OCI-LY3 (cell line): ENCODE measurements at regions not wholly inside any gene's neighbourhood (a gene's known extent, or its start where the extent isn't known, plus 50 kb on each side); places are given as distances from the start of the nearest gene placed in this dataset.

Experiments
- H2AFZ ChIP-seq: fragments of 200-600, 300-600 bp; shearing (Covaris generic); 2 replicates; pipeline ENCODE4 v1.6.0; 2014; ENCODE audit warnings: antibody characterized with exemption, low read depth, low read length
- H3K27ac ChIP-seq: fragments of 200-600, 300-600 bp; sonication (generic); 2 replicates; pipeline ENCODE4 v1.5.1; 2014; ENCODE audit warnings: mild to moderate bottlenecking, low read length, moderate library complexity, mixed read lengths
- H3K27me3 ChIP-seq: fragments of 200-600, 300-600 bp; sonication (generic); 2 replicates; pipeline ENCODE4 v1.6.1; 2014; ENCODE audit warnings: low read depth, low read length, mixed read lengths
- H3K36me3 ChIP-seq: fragments of 200-600, 300-600 bp; sonication (generic); replicated peaks from 2 replicates; pipeline ENCODE3; 2014; ENCODE audit warnings: low read depth, low read length, mixed read lengths
- H3K4me1 ChIP-seq: fragments of 300-600, 200-600 bp; sonication (generic); 2 replicates; pipeline ENCODE4 v1.6.1; 2014; ENCODE audit warnings: low read length, mixed read lengths
- H3K4me2 ChIP-seq: fragments of 200-600, 300-600 bp; sonication (generic); 2 replicates; pipeline ENCODE4 v1.6.1; 2014; ENCODE audit warnings: low read length, mixed read lengths
- H3K4me3 ChIP-seq: fragments of 300-600, 200-600 bp; sonication (generic); 2 replicates; pipeline ENCODE4 v1.5.1; 2014; ENCODE audit warnings: antibody characterized with exemption, mild to moderate bottlenecking, low read length, moderate library complexity
- H3K79me2 ChIP-seq: fragments of 300-600, 200-600 bp; shearing (Covaris generic); 2 replicates; pipeline ENCODE4 v1.6.1; 2014; ENCODE audit warnings: mild to moderate bottlenecking, low read length, mixed read lengths
- H3K9ac ChIP-seq: fragments of 300-600, 200-600 bp; shearing (Covaris generic); 2 replicates; pipeline ENCODE4 v1.6.0; 2014; ENCODE audit warnings: mild to moderate bottlenecking, low read length, moderate library complexity
- H3K9me3 ChIP-seq: fragments of 200-600, 300-600 bp; shearing (Covaris generic); 2 replicates; pipeline ENCODE4 v1.6.1; 2014; ENCODE audit warnings: low read length, mixed read lengths; ENCODE audit not compliant: insufficient read depth
- H4K20me1 ChIP-seq: fragments of 200-600, 300-600 bp; sonication (generic); 2 replicates; pipeline ENCODE4 v1.6.1; 2016; ENCODE audit warnings: low read length, mixed read lengths; ENCODE audit not compliant: insufficient read depth
- EZH2phosphoT487 ChIP-seq: fragments of 200-600 bp; shearing (Covaris generic); IDR thresholded peaks from 2 replicates; pipeline ENCODE4 v1.6.1; 2018; ENCODE audit warnings: antibody characterized with exemption, mixed run types, low read depth
- TF ChIP-seq, protein P1 (sequence below): fragments of 200-600, 300-600 bp; sonication (generic); IDR thresholded peaks from 2 replicates; pipeline ENCODE4 v1.5.1; 2014; ENCODE audit warnings: antibody characterized with exemption, low read length, low read depth

DNA sequence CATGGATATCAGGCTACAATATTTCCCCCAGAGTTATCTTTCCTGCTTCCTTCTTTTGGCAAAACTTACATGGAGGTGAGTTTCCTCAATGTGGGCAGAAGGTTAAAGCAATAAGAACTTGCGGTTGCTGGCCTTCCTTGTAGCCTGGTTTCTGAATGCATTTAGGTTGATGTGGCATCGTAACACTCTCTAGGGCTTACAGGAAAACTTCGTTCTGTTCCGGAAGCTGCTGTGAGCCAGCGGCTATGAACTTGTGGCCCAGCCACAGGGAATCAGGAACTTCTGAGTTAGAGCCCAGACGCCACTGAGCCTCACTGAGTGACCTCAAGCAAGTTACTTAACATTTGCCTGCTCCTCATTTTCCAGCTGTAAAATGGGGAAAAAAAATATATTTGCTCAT lies 623.4 kb upstream of the ADAMTS5 start:
- H4K20me1 ChIP-seq: no peaks in the 10 kb centered on the region
- no peaks in the 10 kb centered on the region for H3K36me3 ChIP-seq
- no peaks in the 10 kb centered on the region for H3K27me3 ChIP-seq
- H3K9me3 ChIP-seq: no peaks in the 10 kb centered on the region
- H2AFZ ChIP-seq: no peak overlapping the region
- H3K4me3 ChIP-seq: no peak overlapping the region
- no peaks in the 10 kb centered on the region for H3K4me1 ChIP-seq
- no peak overlapping the region for H3K4me2 ChIP-seq
- H3K79me2 ChIP-seq: no peaks in the 10 kb centered on the region
- no peak overlapping the region for H3K9ac ChIP-seq
- H3K27ac ChIP-seq: no peak overlapping the region
- TF ChIP-seq EZH2phosphoT487: no peak
- TF ChIP-seq, protein P1, sequence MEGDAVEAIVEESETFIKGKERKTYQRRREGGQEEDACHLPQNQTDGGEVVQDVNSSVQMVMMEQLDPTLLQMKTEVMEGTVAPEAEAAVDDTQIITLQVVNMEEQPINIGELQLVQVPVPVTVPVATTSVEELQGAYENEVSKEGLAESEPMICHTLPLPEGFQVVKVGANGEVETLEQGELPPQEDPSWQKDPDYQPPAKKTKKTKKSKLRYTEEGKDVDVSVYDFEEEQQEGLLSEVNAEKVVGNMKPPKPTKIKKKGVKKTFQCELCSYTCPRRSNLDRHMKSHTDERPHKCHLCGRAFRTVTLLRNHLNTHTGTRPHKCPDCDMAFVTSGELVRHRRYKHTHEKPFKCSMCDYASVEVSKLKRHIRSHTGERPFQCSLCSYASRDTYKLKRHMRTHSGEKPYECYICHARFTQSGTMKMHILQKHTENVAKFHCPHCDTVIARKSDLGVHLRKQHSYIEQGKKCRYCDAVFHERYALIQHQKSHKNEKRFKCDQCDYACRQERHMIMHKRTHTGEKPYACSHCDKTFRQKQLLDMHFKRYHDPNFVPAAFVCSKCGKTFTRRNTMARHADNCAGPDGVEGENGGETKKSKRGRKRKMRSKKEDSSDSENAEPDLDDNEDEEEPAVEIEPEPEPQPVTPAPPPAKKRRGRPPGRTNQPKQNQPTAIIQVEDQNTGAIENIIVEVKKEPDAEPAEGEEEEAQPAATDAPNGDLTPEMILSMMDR: no peak

DNA sequence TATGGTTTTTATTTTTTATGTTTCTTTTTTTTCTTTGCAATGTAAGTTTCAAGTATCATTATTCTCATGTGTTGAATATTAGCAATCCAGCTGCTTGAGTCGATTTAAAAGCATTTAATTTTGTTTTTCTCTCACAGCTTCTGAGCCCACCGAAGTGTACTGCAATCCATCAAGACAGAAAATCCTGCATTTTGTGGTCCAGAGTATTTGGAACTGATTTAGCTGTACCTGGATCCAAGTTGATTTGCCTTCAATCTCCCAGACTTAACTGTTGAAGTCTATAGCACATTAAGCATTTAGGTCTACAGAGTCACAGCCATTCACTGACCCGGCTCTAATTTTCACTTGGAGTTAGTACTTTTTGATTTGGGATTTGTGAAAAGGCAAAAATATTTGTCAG lies 622.9 kb upstream of the ADAMTS5 start:
- no peak overlapping the region for H3K4me2 ChIP-seq
- no peak overlapping the region for H3K4me3 ChIP-seq
- H3K27me3 ChIP-seq: no peaks in the 10 kb centered on the region
- no peak overlapping the region for H2AFZ ChIP-seq
- no peaks in the 10 kb centered on the region for H3K36me3 ChIP-seq
- H3K9me3 ChIP-seq: no peaks in the 10 kb centered on the region
- H3K79me2 ChIP-seq: no peaks in the 10 kb centered on the region
- H3K9ac ChIP-seq: no peak overlapping the region
- no peaks in the 10 kb centered on the region for H4K20me1 ChIP-seq
- no peak overlapping the region for H3K27ac ChIP-seq
- TF ChIP-seq EZH2phosphoT487: no peak
- TF ChIP-seq, protein P1: no peak
- H3K4me1 ChIP-seq: no peaks in the 10 kb centered on the region

DNA sequence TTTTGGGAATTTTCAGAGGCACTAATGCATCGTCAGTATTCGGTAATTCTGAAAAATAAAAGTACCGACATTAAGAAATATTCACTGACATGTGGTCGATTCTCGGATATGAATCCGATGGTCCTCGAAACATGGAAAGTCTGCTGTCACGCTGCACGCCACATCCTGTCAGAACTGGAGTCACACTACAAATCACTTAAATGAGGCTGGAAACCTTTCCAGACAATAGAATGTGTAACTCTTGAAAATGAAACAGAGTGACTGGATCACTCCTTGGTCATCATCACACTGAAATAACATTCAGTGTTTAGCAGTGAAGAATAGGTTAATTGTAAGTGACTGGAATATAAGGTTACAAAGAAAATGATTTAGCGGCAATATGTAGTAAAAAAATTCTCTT lies 620.1 kb upstream of the ADAMTS5 start:
- TF ChIP-seq, protein P1: no peak
- TF ChIP-seq EZH2phosphoT487: no peak
- H3K27me3 ChIP-seq: no peaks in the 10 kb centered on the region
- no peak overlapping the region for H3K27ac ChIP-seq

DNA sequence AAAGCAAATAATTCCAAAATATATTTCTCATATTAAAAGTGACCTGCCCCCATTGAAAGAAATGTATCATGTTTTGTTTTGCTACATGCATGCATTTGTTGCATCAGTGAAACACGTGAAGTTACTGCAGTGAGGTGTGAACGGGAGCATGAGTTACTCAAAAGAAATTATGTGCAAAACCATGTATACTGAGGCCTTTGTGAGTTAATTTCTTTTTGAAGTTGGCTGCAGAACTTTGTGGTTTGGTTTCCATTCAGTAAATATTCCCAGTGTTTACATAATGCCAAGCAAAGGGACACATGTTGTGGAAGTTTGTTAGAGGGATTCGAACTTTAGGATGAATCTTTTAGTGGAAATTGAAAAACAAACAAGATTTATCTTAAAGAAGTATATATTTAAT lies 619.4 kb upstream of the ADAMTS5 start:
- Histone ChIP-seq H3K9ac (no peak overlapping the region), H3K27me3 (no peaks in the 10 kb centered on the region), H3K4me3 (no peak overlapping the region), H3K4me2 (no peak overlapping the region), H4K20me1 (no peaks in the 10 kb centered on the region), H3K79me2 (no peaks in the 10 kb centered on the region), H2AFZ (no peak overlapping the region), H3K4me1 (no peaks in the 10 kb centered on the region), H3K27ac (no peak overlapping the region), H3K36me3 (no peaks in the 10 kb centered on the region), H3K9me3 (no peaks in the 10 kb centered on the region)
- no peak for TF ChIP-seq EZH2phosphoT487
- TF ChIP-seq, protein P1: no peak

More for the DNA sequence above, 620.1 kb upstream of the ADAMTS5 start:
- H4K20me1 ChIP-seq: no peaks in the 10 kb centered on the region
- no peaks in the 10 kb centered on the region for H3K79me2 ChIP-seq
- no peaks in the 10 kb centered on the region for H3K4me1 ChIP-seq
- no peak overlapping the region for H2AFZ ChIP-seq
- no peak overlapping the region for H3K4me3 ChIP-seq
- no peak overlapping the region for H3K4me2 ChIP-seq
- H3K9me3 ChIP-seq: no peaks in the 10 kb centered on the region
- H3K36me3 ChIP-seq: no peaks in the 10 kb centered on the region
- H3K9ac ChIP-seq: no peak overlapping the region
